Subcutaneous abdominal adipose tissue (tissue), 5 donors: ENCODE measurements at regions not wholly inside any gene's neighbourhood (a gene's known extent, or its start where the extent isn't known, plus 50 kb on each side); places are given as distances from the start of the nearest gene placed in this dataset.
A peak's percentile ranks its signal among the peaks of the same experiment; 100 is the strongest.

Experiments
- H3K27ac ChIP-seq: one replicate; pipeline ENCODE4 v1.7.0; 2013; ENCODE audit warnings: low read depth, mild to moderate bottlenecking, inconsistent platforms, low read length, moderate library complexity
- H3K27me3 ChIP-seq, 5 donors: one replicate each; pipeline ENCODE4 v1.7.0; 2013; ENCODE audit warnings: low read length in 5 of 5, inconsistent platforms in 1 of 5; ENCODE audit not compliant: control insufficient read depth in 5 of 5, insufficient read depth in 4 of 5
- H3K36me3 ChIP-seq, 5 donors: one replicate each; pipeline ENCODE4 v1.7.0; 2013; ENCODE audit warnings: low read length in 5 of 5; ENCODE audit not compliant: control insufficient read depth in 5 of 5, insufficient read depth in 5 of 5
- H3K4me1 ChIP-seq, 5 donors: one replicate each; pipeline ENCODE4 v1.7.0; 2013; ENCODE audit warnings: low read length in 5 of 5, mild to moderate bottlenecking in 3 of 5, moderate library complexity in 1 of 5; ENCODE audit not compliant: control insufficient read depth in 5 of 5, insufficient read depth in 5 of 5
- H3K4me3 ChIP-seq, 5 donors: one replicate each; pipeline ENCODE4 v1.7.0; 2013; ENCODE audit warnings: low read length in 5 of 5, low read depth in 1 of 5
- H3K9ac ChIP-seq, 5 donors: one replicate each; pipeline ENCODE4 v1.7.0; 2013; ENCODE audit warnings: low read length in 5 of 5, mild to moderate bottlenecking in 4 of 5, moderate library complexity in 3 of 5
- H3K9me3 ChIP-seq, 5 donors: one replicate each; pipeline ENCODE4 v1.7.0; 2013; ENCODE audit warnings: low read length in 5 of 5; ENCODE audit not compliant: control insufficient read depth in 5 of 5
- donor health status: healthy.
- donor health status: healthy.
- donor health status: healthy.
- donor health status: healthy.
- donor health status: healthy.

- Histone ChIP-seq H3K4me3 (no peak overlapping the region), H3K27ac (no peak overlapping the region), H3K9ac (no peak overlapping the region), H3K27me3 (no peaks in the 10 kb centered on the region), H3K9me3 (no peaks in the 10 kb centered on the region), H3K4me1 (peaks cover 0 to 20% (median 16%) of the 10 kb centered on the region in 5 donors), H3K36me3 (no peaks in the 10 kb centered on the region)
Measured at GRCh38 chr5:115417076-115417475, 120.6 kb upstream of the CCDC112 start.

GRCh38 chr5:115415143-115415491 lies 118.7 kb upstream of the CCDC112 start:
- peaks cover 0 to 18% (median 11%) of the 10 kb centered on the region in 5 donors for H3K4me1 ChIP-seq
- H3K27ac ChIP-seq = no peak overlapping the region
- H3K36me3 ChIP-seq = no peaks in the 10 kb centered on the region
- no peaks in the 10 kb centered on the region for H3K9me3 ChIP-seq
- no peak overlapping the region for H3K9ac ChIP-seq
- H3K27me3 ChIP-seq = no peaks in the 10 kb centered on the region
- H3K4me3 ChIP-seq = no peak overlapping the region

DNA sequence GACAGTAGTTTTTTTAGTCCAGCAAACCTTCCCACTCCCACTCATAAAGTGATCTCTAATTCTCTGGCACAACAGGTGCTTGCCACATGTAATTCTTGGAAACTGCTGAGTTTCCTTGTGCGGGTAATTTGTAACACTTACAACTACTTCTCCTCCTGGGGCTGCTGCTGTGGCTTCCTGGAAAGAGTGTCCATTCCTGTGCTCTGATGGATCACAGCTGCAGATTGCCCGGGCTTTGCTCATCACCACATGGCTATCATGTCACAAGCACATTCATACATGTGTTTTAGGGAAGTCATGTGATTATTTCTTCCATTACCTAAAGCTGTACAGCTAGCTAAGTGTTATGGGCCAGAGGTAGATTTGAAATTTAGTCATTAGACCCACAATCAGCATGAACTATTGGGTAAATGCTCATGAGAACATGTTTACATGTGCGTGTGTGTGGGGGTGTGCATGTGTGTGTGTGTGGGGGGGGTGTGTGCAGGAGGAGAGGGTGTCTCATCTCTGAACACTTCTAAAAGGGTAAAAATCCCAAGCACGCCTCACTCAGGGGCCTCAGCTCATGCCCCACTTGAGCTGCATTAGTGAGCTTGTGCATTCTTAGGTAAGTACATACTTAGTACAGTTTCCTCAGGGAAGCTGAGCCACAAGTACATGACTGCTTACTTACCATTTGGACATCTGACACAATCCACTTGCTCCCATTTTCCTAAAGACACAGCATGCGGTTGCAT lies 118.1 kb upstream of the CCDC112 start:
- H3K9ac ChIP-seq = no peak overlapping the region
- no peaks in the 10 kb centered on the region for H3K36me3 ChIP-seq
- H3K4me1 ChIP-seq = peaks cover 0 to 13% (median 11%) of the 10 kb centered on the region in 5 donors
- no peak overlapping the region for H3K27ac ChIP-seq
- H3K4me3 ChIP-seq = no peak overlapping the region
- no peaks in the 10 kb centered on the region for H3K27me3 ChIP-seq
- no peaks in the 10 kb centered on the region for H3K9me3 ChIP-seq

- Histone ChIP-seq H3K27me3 (no peaks in the 10 kb centered on the region), H3K9me3 (no peaks in the 10 kb centered on the region), H3K27ac (no peak overlapping the region), H3K36me3 (no peaks in the 10 kb centered on the region), H3K4me3 (no peak overlapping the region), H3K4me1 (peaks cover 0 to 12% (median 11%) of the 10 kb centered on the region in 5 donors), H3K9ac (no peak overlapping the region)
Measured at GRCh38 chr5:115413651-115414050, 117.2 kb upstream of the CCDC112 start.

GRCh38 chr5:115409094-115409493 lies 112.6 kb upstream of the CCDC112 start:
- no peaks in the 10 kb centered on the region for H3K27me3 ChIP-seq
- H3K36me3 ChIP-seq = no peaks in the 10 kb centered on the region
- H3K9ac ChIP-seq = no peak overlapping the region
- no peak overlapping the region for H3K4me3 ChIP-seq
- H3K4me1 ChIP-seq = peaks cover 0 to 6% (median 2%) of the 10 kb centered on the region in 5 donors
- no peak overlapping the region for H3K27ac ChIP-seq
- no peaks in the 10 kb centered on the region for H3K9me3 ChIP-seq

- Histone ChIP-seq H3K4me1 (peaks cover 4 to 21% (median 8%) of the 10 kb centered on the region in 5 donors), H3K9ac (no peak overlapping the region), H3K27me3 (no peaks in the 10 kb centered on the region), H3K9me3 (no peaks in the 10 kb centered on the region), H3K4me3 (no peak overlapping the region), H3K27ac (peak overlapping the region; percentile 13), H3K36me3 (no peaks in the 10 kb centered on the region)
Measured at GRCh38 chr5:115402822-115403577, 106.5 kb upstream of the CCDC112 start.

- Histone ChIP-seq H3K4me1 (peaks cover 4 to 21% (median 8%) of the 10 kb centered on the region in 5 donors), H3K27ac (peak overlapping the region; percentile 13), H3K36me3 (no peaks in the 10 kb centered on the region), H3K27me3 (no peaks in the 10 kb centered on the region), H3K9me3 (no peaks in the 10 kb centered on the region), H3K4me3 (no peak overlapping the region), H3K9ac (no peak overlapping the region)
Measured at GRCh38 chr5:115402092-115402491, 105.6 kb upstream of the CCDC112 start.

- Histone ChIP-seq H3K4me1 (peaks cover 4 to 17% (median 8%) of the 10 kb centered on the region in 5 donors), H3K9me3 (no peaks in the 10 kb centered on the region), H3K36me3 (no peaks in the 10 kb centered on the region), H3K27ac (no peak overlapping the region), H3K4me3 (no peak overlapping the region), H3K27me3 (no peaks in the 10 kb centered on the region), H3K9ac (no peak overlapping the region)
Measured at GRCh38 chr5:115398719-115399118, 102.3 kb upstream of the CCDC112 start.

DNA sequence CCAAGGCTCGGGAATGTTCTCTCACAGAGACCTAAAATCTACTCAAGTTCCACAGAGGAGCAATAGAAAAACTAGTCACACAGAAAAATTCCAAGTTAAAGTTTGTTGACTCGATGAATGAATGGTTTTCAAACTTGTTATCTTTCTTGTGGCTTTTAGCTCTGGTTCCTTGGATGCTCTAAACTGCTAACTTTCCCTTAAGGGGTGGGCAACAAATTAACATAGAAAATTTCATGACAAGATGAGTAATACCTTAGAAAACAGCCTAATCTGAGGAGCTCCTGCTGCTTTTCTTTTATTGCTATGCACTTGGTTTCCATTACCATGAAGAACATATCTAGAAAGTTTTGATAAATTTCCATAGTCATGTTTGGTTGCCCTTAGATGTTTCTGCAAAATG lies 100.2 kb upstream of the CCDC112 start:
- Histone ChIP-seq H3K27me3 (no peaks in the 10 kb centered on the region), H3K4me3 (no peak overlapping the region), H3K27ac (no peak overlapping the region), H3K36me3 (no peaks in the 10 kb centered on the region), H3K9ac (no peak overlapping the region), H3K9me3 (no peaks in the 10 kb centered on the region), H3K4me1 (peaks cover 0 to 7% (median 0%) of the 10 kb centered on the region in 5 donors)

DNA sequence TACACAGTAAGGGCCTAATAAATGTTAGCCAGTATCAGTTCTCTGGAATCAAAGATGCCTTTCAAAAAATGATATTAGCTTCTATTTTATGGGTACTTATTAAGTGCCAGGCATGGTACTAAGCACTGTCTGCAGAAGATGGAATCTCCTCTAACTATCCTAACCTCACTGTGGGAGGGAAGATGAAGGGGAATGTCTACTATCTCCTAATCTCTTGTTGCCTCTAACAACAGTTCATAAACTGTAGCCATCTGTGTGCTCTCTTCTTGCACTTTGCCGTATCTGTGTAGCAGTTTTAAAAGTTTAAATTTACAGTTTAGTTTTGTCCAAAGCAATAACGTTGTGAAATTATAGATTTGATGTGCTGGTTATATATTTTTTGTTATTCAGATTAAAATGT lies 99.6 kb upstream of the CCDC112 start:
- Histone ChIP-seq H3K36me3 (no peaks in the 10 kb centered on the region), H3K27ac (no peak overlapping the region), H3K27me3 (no peaks in the 10 kb centered on the region), H3K9me3 (no peaks in the 10 kb centered on the region), H3K9ac (no peak overlapping the region), H3K4me3 (no peak overlapping the region), H3K4me1 (peaks cover 0 to 7% (median 0%) of the 10 kb centered on the region in 5 donors)
